Astrocyte of the hippocampus (primary cell): ENCODE measurements at regions not wholly inside any gene's neighbourhood (a gene's known extent, or its start where the extent isn't known, plus 50 kb on each side); places are given as distances from the start of the nearest gene placed in this dataset.

Experiments used
- DNase-seq: peaks from one replicate; pipeline ENCODE4 v3.0.0; 2011; ENCODE audit warnings: low read depth, low spot score

- DNase-seq: peak; percentile 31
Measured at GRCh38 chr6:21953831-21954801, 342.7 kb downstream of the PRL start.

- no peak for DNase-seq
Measured at GRCh38 chr6:21955053-21955595, 341.7 kb downstream of the PRL start.

DNA sequence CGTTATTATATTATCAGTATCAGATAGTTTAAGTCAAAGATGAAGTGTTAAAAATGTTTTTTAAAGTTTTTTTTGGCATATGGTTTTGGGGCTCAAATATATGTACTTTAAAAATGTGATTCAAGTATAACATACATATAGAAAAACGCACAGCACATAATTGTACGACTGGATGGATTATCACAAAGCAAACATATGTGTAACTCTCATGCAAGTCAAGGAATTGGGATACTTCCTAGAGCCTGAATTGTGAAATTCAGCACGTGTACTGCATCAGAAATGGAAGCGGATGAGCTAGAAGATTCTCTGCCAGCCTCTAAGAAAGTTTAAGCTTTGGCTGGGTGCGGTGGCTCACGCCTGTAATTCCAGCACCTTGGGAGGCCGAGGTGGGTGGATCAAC is 340.9 kb downstream of the PRL start:
- DNase-seq: no peak

GRCh38 chr6:21958428-21958827 is 338.4 kb downstream of the PRL start:
- DNase-seq: no peak

DNA sequence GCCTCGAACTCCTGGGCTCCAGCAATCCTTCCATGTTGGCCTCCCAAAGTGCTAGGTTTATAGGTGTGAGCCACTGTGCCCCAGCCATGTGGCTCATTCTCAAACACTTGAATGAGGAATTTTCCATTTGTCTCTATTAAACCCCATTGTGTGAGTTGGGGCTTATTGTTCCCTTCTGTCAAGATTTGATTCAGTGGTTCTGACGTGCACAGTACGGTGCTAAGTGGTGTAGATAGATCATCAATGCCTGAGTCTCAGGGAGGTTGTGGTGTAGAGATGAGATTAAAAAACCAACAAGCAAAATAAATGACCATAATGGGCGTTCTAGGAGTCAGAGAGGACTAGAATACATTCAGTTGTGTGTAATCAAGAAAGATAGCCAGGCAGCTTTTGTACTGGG is 335.6 kb downstream of the PRL start:
- DNase-seq: no peak

- no peak for DNase-seq
Measured at GRCh38 chr6:21965016-21965415, 331.8 kb downstream of the PRL start.

DNA sequence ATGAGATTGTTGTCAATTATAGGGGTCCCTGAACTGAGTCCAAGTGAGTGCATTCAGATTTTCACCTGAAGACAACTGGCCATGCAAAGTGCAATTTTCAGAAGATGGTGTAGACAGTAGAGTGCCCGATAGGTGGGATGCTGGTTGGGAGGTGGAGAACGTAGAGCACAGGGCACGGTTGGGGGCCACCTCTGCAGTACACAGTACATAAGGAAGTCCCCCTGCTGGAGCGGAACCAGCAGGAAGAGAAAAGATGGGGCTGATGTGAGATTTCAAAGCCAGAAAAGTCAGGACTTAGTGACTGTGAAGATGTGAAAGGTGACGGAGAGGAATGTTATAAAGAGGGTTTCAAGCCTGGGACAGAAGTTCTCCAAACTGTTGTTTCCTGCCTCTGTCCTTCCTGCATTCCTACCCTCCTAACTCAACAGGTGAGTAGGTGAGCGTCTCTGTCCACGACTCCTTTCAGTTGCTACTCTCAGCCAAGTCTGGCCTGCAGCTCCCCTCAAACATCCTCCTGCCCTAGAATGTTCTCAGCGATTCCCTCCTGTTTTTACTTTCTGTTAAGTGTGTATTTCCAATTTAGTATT is 330.8 kb downstream of the PRL start:
- no peak for DNase-seq

DNA sequence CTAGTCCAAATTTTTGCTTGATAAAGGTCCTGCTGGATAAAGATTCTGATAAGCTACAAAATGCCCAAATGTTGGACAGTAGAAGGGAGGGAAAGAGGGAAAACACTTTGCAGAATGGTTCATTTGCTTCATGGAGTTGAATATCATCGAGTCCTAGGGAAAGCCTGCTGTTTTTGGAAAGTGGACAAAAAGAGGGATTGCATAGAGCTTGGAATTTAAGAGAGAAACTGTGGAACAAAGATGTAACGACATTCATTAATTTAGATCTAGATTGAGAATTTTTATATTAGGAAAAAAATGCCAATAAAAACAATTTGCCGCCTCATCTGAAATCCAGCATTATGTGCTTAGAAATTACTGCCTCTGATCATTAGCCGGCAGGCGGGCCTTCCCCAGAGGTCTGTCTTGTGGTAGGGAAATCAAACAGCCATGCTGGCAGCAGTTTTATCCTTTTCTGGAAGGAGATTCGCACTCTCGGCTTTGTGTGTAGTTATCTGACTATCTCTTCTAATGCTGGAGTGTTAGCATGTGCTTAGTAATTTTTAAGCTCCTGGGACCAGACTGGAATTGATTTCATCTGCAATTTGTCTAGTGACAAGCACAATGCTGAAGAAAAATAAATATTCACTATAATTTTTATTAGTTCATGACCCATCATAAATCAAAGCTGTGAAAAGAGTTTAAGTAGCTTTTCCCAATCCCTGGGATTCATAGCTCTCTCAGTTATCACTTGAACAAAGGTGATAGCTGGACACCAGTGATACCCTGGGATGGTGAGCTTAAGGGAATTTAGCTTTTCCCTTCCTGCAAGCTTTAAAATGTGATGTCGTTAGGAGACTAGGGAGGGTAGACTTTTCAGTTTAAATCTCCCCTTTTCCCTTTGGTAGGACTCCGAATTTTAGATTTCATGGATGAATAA is 329.5 kb downstream of the PRL start:
- DNase-seq: no peak

DNA sequence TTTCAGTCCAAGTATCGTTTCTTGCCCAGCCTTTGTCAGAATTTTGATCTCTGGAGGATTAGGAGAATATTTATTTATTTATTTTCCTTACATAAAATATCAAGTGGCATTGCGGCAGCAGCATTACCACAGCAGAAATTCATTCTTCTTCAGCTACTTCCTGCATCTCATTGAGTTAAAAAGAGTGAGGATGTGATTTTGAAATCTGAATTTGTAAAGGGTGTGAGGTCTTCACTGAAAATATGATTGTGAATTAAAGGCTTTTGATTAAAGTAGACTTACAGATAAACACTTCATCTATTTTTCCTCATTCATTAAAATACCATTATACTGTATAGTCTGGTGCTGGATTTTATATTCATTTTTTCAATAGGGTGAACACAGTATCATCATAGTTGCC is 328.4 kb downstream of the PRL start:
- no peak for DNase-seq

DNA sequence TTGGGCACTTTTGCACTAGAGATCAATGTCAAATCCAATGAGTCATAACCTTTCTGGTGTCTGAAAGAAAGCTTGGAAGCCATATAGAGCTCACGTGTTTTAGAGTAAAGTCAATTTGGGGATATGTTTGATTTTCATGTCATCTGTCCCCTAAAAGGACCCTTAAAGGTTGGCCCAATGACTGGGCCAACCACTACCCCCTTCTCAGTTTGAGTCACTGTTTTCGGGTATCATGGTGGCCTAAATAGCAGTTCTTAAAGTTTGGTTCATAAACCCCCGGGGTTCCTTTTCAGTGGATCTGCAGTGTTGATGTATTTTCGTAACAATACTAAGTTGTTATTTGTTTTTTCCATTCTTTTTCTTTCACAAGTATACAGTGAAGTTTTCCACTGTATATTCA is 327.6 kb downstream of the PRL start:
- DNase-seq: no peak

DNA sequence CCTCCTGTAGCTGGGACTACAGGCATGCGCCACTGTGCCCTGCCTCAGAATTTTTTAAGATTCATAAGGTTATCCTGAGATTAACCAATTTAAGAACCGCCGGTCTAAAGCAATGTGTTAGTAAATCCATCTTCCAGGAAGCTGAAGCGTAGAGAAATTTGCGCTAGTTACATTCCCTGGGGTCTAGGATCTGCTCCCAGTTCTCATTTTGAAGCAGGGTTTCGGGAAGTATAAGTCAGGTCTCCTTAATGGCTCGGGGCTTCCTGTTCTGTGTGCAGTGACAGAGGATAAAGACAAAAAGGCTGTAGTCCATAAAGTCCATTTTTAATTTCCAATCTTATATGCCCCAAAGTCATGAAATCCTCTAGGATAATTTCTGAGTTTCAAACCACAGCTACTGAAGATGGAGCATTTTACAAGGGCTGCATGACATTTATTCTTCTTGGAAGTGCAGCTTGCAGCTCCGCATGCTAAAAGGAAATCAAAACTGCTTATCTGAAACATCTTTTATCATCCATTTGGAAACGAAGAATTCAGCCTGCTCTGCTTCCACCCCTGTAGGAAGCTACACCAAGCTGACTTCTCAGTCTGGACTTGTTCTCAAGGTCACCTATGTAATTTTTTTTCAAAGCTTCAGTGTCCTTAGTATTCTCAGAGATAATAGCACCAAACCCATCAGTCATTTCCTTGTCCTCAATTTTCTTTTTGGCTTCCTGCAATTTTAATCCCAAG is 326.1 kb downstream of the PRL start:
- no peak for DNase-seq

- no peak for DNase-seq
Measured at GRCh38 chr6:21971541-21971940, 325.3 kb downstream of the PRL start.

- no peak for DNase-seq
Measured at GRCh38 chr6:21972516-21972915, 324.3 kb downstream of the PRL start.

- no peak for DNase-seq
Measured at GRCh38 chr6:21977346-21977745, 319.5 kb downstream of the PRL start.

GRCh38 chr6:21981235-21981833 is 315.5 kb downstream of the PRL start:
- no peak for DNase-seq

DNA sequence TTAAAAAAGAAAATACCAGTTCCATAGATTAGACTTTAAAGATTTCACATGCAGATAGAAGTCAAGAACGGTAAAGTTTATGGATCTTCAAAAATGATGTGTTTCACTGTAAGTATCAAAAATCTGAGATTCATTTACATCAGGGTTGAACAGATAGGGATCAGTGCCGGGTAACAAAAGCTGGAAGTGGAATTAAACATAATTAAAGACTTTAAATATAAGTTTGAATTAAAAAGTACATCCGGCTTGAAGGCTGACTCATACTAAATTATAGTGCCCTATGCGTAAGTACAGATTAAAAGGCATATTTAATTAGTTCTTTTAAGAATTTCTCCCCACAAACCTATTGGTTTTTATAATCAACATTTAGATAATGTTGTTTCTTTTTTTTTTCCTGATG is 312.7 kb downstream of the PRL start:
- DNase-seq: no peak

DNA sequence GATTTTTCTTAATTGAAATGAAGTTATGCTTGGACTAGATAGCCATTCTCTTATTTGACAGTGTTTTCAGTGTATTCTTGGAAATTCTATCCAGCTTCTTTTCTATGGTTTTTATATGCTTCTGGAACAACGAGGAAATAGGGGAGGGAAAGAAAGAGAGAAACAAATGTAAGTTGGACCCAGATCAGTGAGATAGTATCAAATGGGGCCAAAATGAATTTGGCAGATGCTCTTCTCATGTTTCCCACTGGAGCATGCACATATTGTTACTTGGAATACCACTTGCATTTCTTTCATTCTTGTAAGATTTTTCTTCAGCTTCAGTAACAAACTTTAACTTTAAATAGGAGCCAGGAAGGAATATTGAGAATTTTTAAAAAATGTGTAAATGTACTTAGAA is 312.3 kb downstream of the PRL start:
- peak; percentile 49 for DNase-seq

- no peak for DNase-seq
Measured at GRCh38 chr6:21985904-21986303, 310.9 kb downstream of the PRL start.

DNA sequence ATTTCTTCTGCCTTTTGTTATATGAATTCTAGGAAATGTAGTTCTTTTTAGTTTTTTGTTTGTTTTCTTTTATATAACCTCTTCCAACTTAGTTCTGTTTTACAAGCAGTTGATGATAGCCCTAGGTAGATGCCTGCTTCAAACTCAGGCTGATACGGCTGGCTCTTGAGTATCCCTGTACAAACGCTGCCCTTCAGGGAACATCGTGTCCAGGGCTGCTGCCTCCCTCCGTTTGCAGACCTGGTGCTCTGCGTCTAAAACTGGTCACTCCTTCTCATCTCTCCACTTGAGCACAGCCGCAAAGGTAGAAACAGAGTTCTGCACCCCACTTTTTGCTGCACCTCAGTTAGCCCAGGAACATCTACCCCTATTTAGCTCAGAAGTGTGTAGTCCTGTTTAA is 310.1 kb downstream of the PRL start:
- no peak for DNase-seq

DNA sequence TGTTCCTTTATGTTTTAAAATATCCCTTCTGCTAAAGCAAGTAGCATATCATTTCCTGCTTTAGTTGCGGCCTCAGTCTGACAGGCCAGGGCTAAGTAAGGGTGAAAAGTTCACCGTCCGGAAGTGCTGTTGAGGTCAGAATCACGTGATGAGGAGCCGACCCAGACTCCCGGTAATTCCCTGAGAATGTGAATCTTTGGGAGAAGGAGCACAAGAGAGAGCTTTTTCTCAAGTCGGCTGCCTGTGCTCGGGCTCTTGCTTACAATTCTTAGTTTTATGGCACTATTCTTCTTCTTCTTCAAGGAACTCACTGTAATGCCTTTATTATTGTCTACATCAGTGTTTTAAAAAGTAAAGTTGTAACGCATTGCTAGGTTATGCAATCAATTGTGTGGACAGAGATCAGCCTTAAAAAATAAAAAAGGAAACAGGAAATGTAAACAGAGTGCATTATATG is 309.3 kb downstream of the PRL start:
- peak; percentile 92 for DNase-seq

DNA sequence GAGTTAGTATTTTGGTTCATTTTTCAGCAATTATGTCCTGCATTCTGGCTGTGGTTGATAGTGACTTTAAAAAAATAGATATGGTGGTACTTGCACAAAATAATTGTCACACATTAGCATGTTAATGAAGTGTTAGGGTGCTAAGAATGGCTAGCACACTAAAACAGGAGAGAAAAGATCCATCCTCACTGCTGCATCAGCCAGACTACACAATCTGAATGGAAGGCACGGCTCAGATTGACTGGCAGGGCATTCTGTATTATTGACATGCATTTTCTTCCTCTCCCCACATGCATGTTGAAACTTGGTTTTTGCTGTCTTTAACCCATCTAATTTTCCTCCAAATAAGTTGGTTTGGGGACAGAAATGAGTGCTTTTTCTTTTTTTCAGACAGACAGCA is 306.3 kb downstream of the PRL start:
- DNase-seq: no peak
